ENCODE measurements at regions not wholly inside any gene's neighbourhood (a gene's known extent, or its start where the extent isn't known, plus 50 kb on each side); places are given as distances from the start of the nearest gene placed in this dataset.
A peak's percentile ranks its signal among the peaks of the same experiment; 100 is the strongest.

GRCh38 chr5:68433923-68434879, 218.6 kb downstream of the PIK3R1 start (continued):
- TF ChIP-seq ARID3A (IDR thresholded peaks at IDR 0.05; ENCODE audit: borderline replicate concordance, low read depth, low read length) (peak; percentile 31; the same call in 1 of the 2 replicates), CCNT2 (IDR thresholded peaks at IDR 0.05; ENCODE audit: borderline replicate concordance, extremely low read depth, insufficient read length, low read depth, low read length) (peak; percentile 45), MITF (IDR thresholded peaks at IDR 0.05) (0 out of 2 replicates have a peak, but pooled peaks have one; percentile 11), MAFF (IDR thresholded peaks at IDR 0.05; ENCODE audit: low read length) (peak; percentile 20; the same call in 1 of the 2 replicates), BRD9 (IDR thresholded peaks at IDR 0.05; ENCODE audit: low read depth, partially characterized antibody) (no peak), NR2C1 (IDR thresholded peaks at IDR 0.05) (no peak), NR2C1 (tag; IDR thresholded peaks at IDR 0.05) (peak; percentile 67), SMARCA4 (IDR thresholded peaks at IDR 0.05) (peak; percentile 76), GMEB1 (CRISPR knock-in tag; IDR thresholded peaks at IDR 0.05) (no peak; the same call in 1 of the 2 replicates), MAZ (CRISPR knock-in tag; conservative IDR thresholded peaks at IDR 0.05 in 1 of 2, IDR thresholded peaks at IDR 0.05 in 1 of 2) (peak; percentile 58 to 59; a peak in 3 of 4 replicates)

All from K562 (cell line).